H1 (cell line): ENCODE measurements at regions not wholly inside any gene's neighbourhood (a gene's known extent, or its start where the extent isn't known, plus 50 kb on each side); places are given as distances from the start of the nearest gene placed in this dataset.
A peak's percentile ranks its signal among the peaks of the same experiment; 100 is the strongest.

ENCODE experiments used
- CTCF ChIA-PET: fragments of 300-600 bp; sonication (Branson Sonifier 250); formaldehyde crosslinking; loops from one replicate; lab custom pipeline; 2021; ENCODE audit not compliant: partially characterized antibody; lab: Charles Lee
- POLR2A ChIA-PET: fragments of 300-600 bp; sonication (Branson Sonifier 250); formaldehyde crosslinking; loops from one replicate; lab custom pipeline; 2021; ENCODE audit warnings: inconsistent platforms; ENCODE audit not compliant: partially characterized antibody; lab: Charles Lee
- DNase-seq, 2 experiments: peaks; one replicate each; pipeline versions ENCODE4 v3.0.0 to v3.0.0-alpha.2; 2010 to 2022; ENCODE audit warnings: low spot score in 2 of 2, low read depth in 1 of 2, mixed read lengths in 1 of 2
- FAIRE-seq: peaks from 2 replicates; lab custom pipeline; 2011; peaks lifted over from hg19 to GRCh38; lab: Jason Lieb, UNC
- H2AFZ ChIP-seq: 2 replicates; pipeline ENCODE4 v1.8.1; 2012; ENCODE audit warnings: low read length, inconsistent platforms
- H2AK5ac ChIP-seq: 2 replicates; pipeline ENCODE4 v1.6.1; 2013; ENCODE audit warnings: low read depth, low read length
- H2BK120ac ChIP-seq: replicated peaks from 2 replicates; pipeline ENCODE3; 2013; ENCODE audit warnings: low read depth, low read length, inconsistent platforms
- H2BK12ac ChIP-seq: 2 replicates; pipeline ENCODE4 v1.6.1; 2013; ENCODE audit warnings: low read depth, low read length
- H2BK15ac ChIP-seq: 2 replicates; pipeline ENCODE4 v1.6.1; 2013; ENCODE audit warnings: low read length
- H2BK20ac ChIP-seq: 2 replicates; pipeline ENCODE4 v1.6.1; 2013; ENCODE audit warnings: low read length
- H2BK5ac ChIP-seq: 2 replicates; pipeline ENCODE4 v1.6.1; 2013; ENCODE audit warnings: low read depth, low read length
- H3K14ac ChIP-seq: 2 replicates; pipeline ENCODE4 v1.6.1; 2013; ENCODE audit warnings: inconsistent platforms; ENCODE audit not compliant: insufficient read length
- H3K18ac ChIP-seq: 2 replicates; pipeline ENCODE4 v1.6.1; 2013; ENCODE audit warnings: low read length; ENCODE audit errors: extremely low read depth
- H3K23ac ChIP-seq: 2 replicates; pipeline ENCODE4 v1.6.1; 2013; ENCODE audit warnings: inconsistent platforms; ENCODE audit not compliant: insufficient read length
- H3K23me2 ChIP-seq: 2 replicates; pipeline ENCODE4 v1.6.1; 2013; ENCODE audit warnings: low read depth, low read length
- H3K27ac ChIP-seq: 2 replicates; pipeline ENCODE4 v1.6.1; 2011; ENCODE audit warnings: low read depth, low read length, inconsistent platforms
- H3K27me3 ChIP-seq, 4 experiments: replicated peaks in 1 of 4; 1 replicate in 1 of 4; 2 replicates in 3 of 4; pipeline versions ENCODE4 v1.6.1 to v1.8.1; 2011 to 2013; ENCODE audit warnings: low read length in 3 of 4, mild to moderate bottlenecking in 3 of 4, inconsistent platforms in 2 of 4, mixed read lengths in 2 of 4, moderate library complexity in 1 of 4; ENCODE audit not compliant: control insufficient read depth in 3 of 4, insufficient read depth in 3 of 4; ENCODE audit errors: extremely low read depth in 1 of 4
- H3K36me3 ChIP-seq, 4 experiments: 2 replicates each; pipeline versions ENCODE4 v1.6.1 to v1.8.1; 2011 to 2013; ENCODE audit warnings: mild to moderate bottlenecking in 4 of 4, low read length in 3 of 4, moderate library complexity in 2 of 4, control low read depth in 1 of 4, inconsistent platforms in 1 of 4; ENCODE audit not compliant: insufficient read depth in 4 of 4, control insufficient read depth in 2 of 4
- H3K4ac ChIP-seq: replicated peaks from 2 replicates; pipeline ENCODE3; 2013; ENCODE audit warnings: low read length, low read depth, mixed read lengths, inconsistent platforms; ENCODE audit not compliant: insufficient read length
- H3K4me1 ChIP-seq, 4 experiments: replicated peaks in 1 of 4; 1 replicate in 1 of 4; 2 replicates in 3 of 4; pipeline versions ENCODE4 v1.6.1 to v1.8.1; 2011 to 2013; ENCODE audit warnings: low read length in 3 of 4, inconsistent platforms in 2 of 4, mixed read lengths in 1 of 4; ENCODE audit not compliant: insufficient read depth in 4 of 4, control insufficient read depth in 3 of 4
- H3K4me2 ChIP-seq, 2 experiments: 2 replicates each; pipeline versions ENCODE4 v1.6.1 to v1.8.1; 2011 to 2013; ENCODE audit warnings: low read depth in 2 of 2, low read length in 2 of 2, control low read depth in 1 of 2, inconsistent platforms in 1 of 2, mild to moderate bottlenecking in 1 of 2; ENCODE audit not compliant: insufficient read depth in 1 of 2
- H3K4me3 ChIP-seq, 4 experiments: fragments of 200-600, 300-600 bp in 1 of 4; sonication (generic), shearing (Covaris generic), sonication (Bioruptor Twin) in 1 of 4; 2 replicates each; pipeline versions ENCODE4 v1.5.1 to v1.8.1; 2011 to 2016; ENCODE audit warnings: low read length in 4 of 4, low read depth in 3 of 4, control low read depth in 2 of 4, inconsistent platforms in 2 of 4, mild to moderate bottlenecking in 2 of 4, mixed read lengths in 1 of 4, moderate library complexity in 1 of 4; ENCODE audit not compliant: insufficient read depth in 2 of 4; ENCODE audit errors: extremely low read depth in 1 of 4
- H3K56ac ChIP-seq: replicated peaks from 2 replicates; pipeline ENCODE3; 2013; ENCODE audit warnings: low read depth, mild to moderate bottlenecking, mixed read lengths, low read length, inconsistent platforms; ENCODE audit not compliant: insufficient read length
- H3K79me1 ChIP-seq: 2 replicates; pipeline ENCODE4 v1.6.1; 2013; ENCODE audit warnings: low read depth, low read length, control low read depth
- H3K79me2 ChIP-seq, 2 experiments: 2 replicates each; pipeline versions ENCODE4 v1.6.1 to v1.8.1; 2012 to 2013; ENCODE audit warnings: low read length in 2 of 2, mild to moderate bottlenecking in 2 of 2, inconsistent platforms in 1 of 2; ENCODE audit not compliant: insufficient read depth in 2 of 2, control insufficient read depth in 1 of 2
- H3K9ac ChIP-seq, 4 experiments: replicated peaks in 1 of 4; 1 replicate in 1 of 4; 2 replicates in 3 of 4; pipeline versions ENCODE4 v1.6.1 to v1.8.1; 2011 to 2013; ENCODE audit warnings: low read depth in 3 of 4, low read length in 3 of 4, control low read depth in 2 of 4, mild to moderate bottlenecking in 2 of 4, moderate library complexity in 2 of 4, inconsistent platforms in 1 of 4; ENCODE audit errors: extremely low read depth in 1 of 4
- H3K9me3 ChIP-seq, 2 experiments: 2 replicates each; pipeline versions ENCODE4 v1.6.1 to v1.8.1; 2012 to 2013; ENCODE audit warnings: mild to moderate bottlenecking in 2 of 2, moderate library complexity in 2 of 2, control low read depth in 1 of 2, inconsistent platforms in 1 of 2, low read depth in 1 of 2, low read length in 1 of 2, mixed read lengths in 1 of 2; ENCODE audit not compliant: insufficient read depth in 2 of 2
- H4K20me1 ChIP-seq, 2 experiments: replicated peaks in 1 of 2; 2 replicates each; pipeline versions ENCODE3 to v1.8.1; 2011 to 2013; ENCODE audit warnings: inconsistent platforms in 2 of 2, low read length in 2 of 2, mild to moderate bottlenecking in 1 of 2; ENCODE audit not compliant: insufficient read depth in 2 of 2, control insufficient read depth in 1 of 2
- H4K5ac ChIP-seq: 2 replicates; pipeline ENCODE4 v1.6.1; 2013; ENCODE audit warnings: low read length, low read depth, mixed read lengths, inconsistent platforms; ENCODE audit not compliant: insufficient read length
- H4K8ac ChIP-seq: 2 replicates; pipeline ENCODE4 v1.8.0; 2013; ENCODE audit warnings: mild to moderate bottlenecking, moderate library complexity, low read length, inconsistent platforms; ENCODE audit not compliant: insufficient read depth; ENCODE audit errors: extremely low read depth
- H4K91ac ChIP-seq: replicated peaks from 2 replicates; pipeline ENCODE3; 2013; ENCODE audit warnings: low read length, mixed read lengths, inconsistent platforms; ENCODE audit not compliant: insufficient read length
- CBX5 ChIP-seq: fragments of 300-800, 300-1000 bp; sonication (generic); IDR thresholded peaks from 2 replicates; pipeline ENCODE4 v1.7.1; 2016; ENCODE audit warnings: antibody characterized with exemption, low read length, low read depth
- RAD21 ChIP-seq, 2 experiments: IDR thresholded peaks in 1 of 2; conservative IDR thresholded peaks in 1 of 2; 2 replicates each; pipeline ENCODE4 v1.6.1; 2011; ENCODE audit warnings: low read depth in 2 of 2, low read length in 2 of 2, improper control_type of control experiment in 1 of 2, inconsistent platforms in 1 of 2, mild to moderate bottlenecking in 1 of 2, moderate library complexity in 1 of 2
- TBP ChIP-seq: IDR thresholded peaks from 2 replicates; pipeline ENCODE4 v1.6.1; 2011; ENCODE audit warnings: low read depth, low read length, improper control_type of control experiment
- WGBS, 2 experiments: shearing (Covaris generic) in 1 of 2; methylation state at CpG; one replicate each; pipeline versions ENCODE4 v1.1.6 to v1.1.7; 2013 to 2015; ENCODE audit warnings: low lambda C conversion rate in 2 of 2, mixed read lengths in 2 of 2, inconsistent platforms in 1 of 2, low coverage in 1 of 2, missing lambda C conversion rate in 1 of 2; ENCODE audit not compliant: insufficient replicate concordance in 2 of 2, insufficient coverage in 1 of 2, insufficient read length in 1 of 2; ENCODE audit errors: extremely low coverage in 1 of 2, missing lambda C conversion rate in 1 of 2; 5-methylcytosine and 5-hydroxymethylcytosine counted together
- TF ChIP-seq, protein P1 (sequence below), 3 experiments: IDR thresholded peaks; 1 replicate in 2 of 3; 2 replicates in 1 of 3; pipeline versions ENCODE4 v1.5.1 to v1.6.1; 2011; ENCODE audit warnings: low read length in 3 of 3, mild to moderate bottlenecking in 3 of 3, inconsistent platforms in 2 of 3, low read depth in 1 of 3, moderate library complexity in 1 of 3; ENCODE audit not compliant: insufficient read depth in 1 of 3; ENCODE audit errors: control extremely low read depth in 1 of 3

- H2BK15ac ChIP-seq: no peak overlapping the region
- peak overlapping the region; percentile 31; the same call in 1 of the 2 replicates for H4K8ac ChIP-seq
- WGBS, 2 experiments: 71% methylated on average over 23 of the region's 23 CpGs; no CpG with 5 or more reads in 1 of the 2 experiments
- H4K91ac ChIP-seq: no peak overlapping the region
- no peak overlapping the region for H2BK120ac ChIP-seq
- no peak overlapping the region for H3K14ac ChIP-seq
- CTCF ChIA-PET: interaction anchor here (0.8 to 13.4 kb wide), 20 partner anchors 12 to 218 kb away, joined by 3 to 182 read pairs (median 14); no protein-coding TSS in a partner anchor
- peak overlapping the region; percentile 53; the same call in 1 of the 2 replicates for H2AK5ac ChIP-seq
- no peak overlapping the region for H4K5ac ChIP-seq
- H3K9me3 ChIP-seq: no peaks in the 10 kb centered on the region; a peak in 1 of 4 replicates
- H3K9ac ChIP-seq: no peak overlapping the region
- peaks cover 10% of the 10 kb centered on the region; the same call in 1 of the 2 replicates for H3K23me2 ChIP-seq
- no peak overlapping the region for H3K18ac ChIP-seq
- peak overlapping the region; percentile 74 for H3K4ac ChIP-seq
- H3K79me1 ChIP-seq: no peaks in the 10 kb centered on the region
- TF ChIP-seq CBX5 (no peak), TBP (peak; percentile 75), RAD21 (IDR thresholded peaks at IDR 0.05 in 1 of 2, conservative IDR thresholded peaks at IDR 0.05 in 1 of 2; ENCODE audit: low read depth in 2 of 2, low read length in 2 of 2) (peak; percentile 30 to 46; a peak in 3 of 4 replicates)
- TF ChIP-seq, protein P1, sequence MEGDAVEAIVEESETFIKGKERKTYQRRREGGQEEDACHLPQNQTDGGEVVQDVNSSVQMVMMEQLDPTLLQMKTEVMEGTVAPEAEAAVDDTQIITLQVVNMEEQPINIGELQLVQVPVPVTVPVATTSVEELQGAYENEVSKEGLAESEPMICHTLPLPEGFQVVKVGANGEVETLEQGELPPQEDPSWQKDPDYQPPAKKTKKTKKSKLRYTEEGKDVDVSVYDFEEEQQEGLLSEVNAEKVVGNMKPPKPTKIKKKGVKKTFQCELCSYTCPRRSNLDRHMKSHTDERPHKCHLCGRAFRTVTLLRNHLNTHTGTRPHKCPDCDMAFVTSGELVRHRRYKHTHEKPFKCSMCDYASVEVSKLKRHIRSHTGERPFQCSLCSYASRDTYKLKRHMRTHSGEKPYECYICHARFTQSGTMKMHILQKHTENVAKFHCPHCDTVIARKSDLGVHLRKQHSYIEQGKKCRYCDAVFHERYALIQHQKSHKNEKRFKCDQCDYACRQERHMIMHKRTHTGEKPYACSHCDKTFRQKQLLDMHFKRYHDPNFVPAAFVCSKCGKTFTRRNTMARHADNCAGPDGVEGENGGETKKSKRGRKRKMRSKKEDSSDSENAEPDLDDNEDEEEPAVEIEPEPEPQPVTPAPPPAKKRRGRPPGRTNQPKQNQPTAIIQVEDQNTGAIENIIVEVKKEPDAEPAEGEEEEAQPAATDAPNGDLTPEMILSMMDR (IDR thresholded peaks at IDR 0.05; ENCODE audit: control extremely low read depth in 1 of 3, insufficient read depth in 1 of 3, low read depth in 1 of 3, low read length in 3 of 3): peak in 2 of 3 experiments; percentile 9 to 42; a peak in 3 of 4 replicates
- 0 out of 2 replicates have a peak overlapping the region, but pooled peaks have one; percentile 9 for H2BK12ac ChIP-seq
- POLR2A ChIA-PET: interaction anchor here (0.6 to 1.2 kb wide), 4 partner anchors 16 to 235 kb away, joined by 3 read pairs; no protein-coding TSS in a partner anchor
- no peaks in the 10 kb centered on the region for H3K27me3 ChIP-seq
- no peak overlapping the region for H3K4me3 ChIP-seq
- H3K36me3 ChIP-seq: no peaks in the 10 kb centered on the region
- peaks cover 0 to 21% (median 5%) of the 10 kb centered on the region in 4 experiments; a peak in 5 of 7 replicates for H3K4me1 ChIP-seq
- peaks cover 1 to 4% of the 10 kb centered on the region in 2 experiments for H4K20me1 ChIP-seq
- H3K27ac ChIP-seq: no peak overlapping the region
- no peak for FAIRE-seq
- H2BK20ac ChIP-seq: no peak overlapping the region
- DNase-seq: peak in 1 of 2 experiments; percentile 45
- no peak overlapping the region for H3K56ac ChIP-seq
- H3K23ac ChIP-seq: no peak overlapping the region
- H2BK5ac ChIP-seq: no peak overlapping the region
- H3K79me2 ChIP-seq: no peaks in the 10 kb centered on the region
- H3K4me2 ChIP-seq: no peak overlapping the region
- H2AFZ ChIP-seq: no peak overlapping the region
Observed at GRCh38 chr16:85422632-85423550, 190.2 kb upstream of the GSE1 start.
